Activated CD8-positive, alpha-beta memory T cell treated with anti-CD3 and anti-CD28 coated beads for 36 hours (primary cell): ENCODE measurements at regions not wholly inside any gene's neighbourhood (a gene's known extent, or its start where the extent isn't known, plus 50 kb on each side); places are given as distances from the start of the nearest gene placed in this dataset.
"Not testable (repeated sequence)": the region's sequence is repeated elsewhere in the genome, so short reads cannot be mapped to it uniquely, and the experiment has no call there.

Source experiments
- CTCF ChIA-PET: fragments of 350-600 bp; sonication (Branson Sonifier 250); formaldehyde crosslinking; loops from one replicate; lab custom pipeline; 2021; ENCODE audit warnings: antibody characterized with exemption; lab: Charles Lee
- POLR2A ChIA-PET: fragments of 350-600 bp; sonication (Branson Sonifier 250); formaldehyde crosslinking; loops from one replicate; lab custom pipeline; 2021; ENCODE audit warnings: antibody characterized with exemption; lab: Charles Lee

DNA sequence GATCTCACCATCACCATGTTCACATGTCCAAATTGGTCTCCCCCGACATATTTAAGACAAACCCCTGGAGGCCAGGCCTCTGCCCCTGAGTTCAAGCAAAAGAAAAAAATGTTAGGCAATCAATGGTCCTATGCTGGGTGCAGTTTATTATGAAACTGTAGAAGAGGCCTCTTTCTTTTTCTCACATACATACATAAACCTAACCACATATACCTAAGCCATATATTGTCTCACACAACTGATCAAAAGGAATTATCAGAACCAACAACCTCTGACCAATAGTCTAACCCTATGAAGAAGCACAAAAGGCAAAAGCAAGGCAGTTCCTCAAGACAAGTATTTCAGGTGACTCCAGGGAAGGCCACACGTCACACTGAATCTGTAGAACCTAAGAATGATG lies 49.9 kb downstream of the ILRUN start:
- CTCF ChIA-PET = no interaction called here
- POLR2A ChIA-PET = no interaction called here

DNA sequence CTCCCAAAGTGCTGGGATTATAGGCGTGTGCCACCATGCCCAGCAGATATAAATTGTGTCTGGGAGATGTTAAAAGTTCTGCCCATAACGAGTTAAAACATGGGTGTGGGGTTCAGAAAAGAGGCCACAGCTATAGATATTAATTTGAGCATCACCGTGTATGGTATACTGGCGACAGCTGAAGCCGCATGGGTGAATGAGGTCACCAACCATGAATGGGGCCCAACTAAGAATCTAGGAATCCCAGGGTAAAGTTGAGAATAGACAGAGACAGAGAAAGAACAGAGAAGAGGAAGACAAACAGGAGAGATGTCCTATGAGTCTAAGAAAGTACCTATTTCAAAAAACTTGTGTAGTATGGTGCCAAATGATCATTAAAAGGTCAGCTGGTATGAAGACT lies 50.9 kb downstream of the ILRUN start:
- POLR2A ChIA-PET = no interaction called here
- CTCF ChIA-PET = no interaction called here

DNA sequence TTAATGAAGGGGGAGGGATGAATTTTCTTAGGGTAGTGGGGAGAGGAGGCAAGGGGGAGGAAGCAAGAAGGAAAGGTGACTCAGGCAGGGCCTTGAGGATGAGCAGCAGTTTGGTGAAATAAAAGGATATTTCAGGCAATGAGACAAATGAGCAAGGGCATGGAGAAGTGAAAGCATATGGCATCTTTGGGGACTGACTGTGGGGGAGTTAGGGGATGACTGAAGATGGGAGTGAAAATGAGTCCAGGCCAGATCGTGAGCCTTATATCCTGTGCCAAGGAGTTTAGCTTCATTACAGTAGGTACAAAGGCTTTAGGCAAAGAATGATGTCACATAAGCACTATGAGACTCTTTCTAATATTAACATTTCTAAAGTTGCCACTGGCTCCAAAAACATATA lies 51.9 kb downstream of the ILRUN start:
- ChIA-PET POLR2A (no interaction called here), CTCF (interaction anchor here (0.6 to 1.1 kb wide), 4 partner anchors 9 to 481 kb away, joined by 3 to 4 read pairs (median 3); no protein-coding TSS in a partner anchor)

DNA sequence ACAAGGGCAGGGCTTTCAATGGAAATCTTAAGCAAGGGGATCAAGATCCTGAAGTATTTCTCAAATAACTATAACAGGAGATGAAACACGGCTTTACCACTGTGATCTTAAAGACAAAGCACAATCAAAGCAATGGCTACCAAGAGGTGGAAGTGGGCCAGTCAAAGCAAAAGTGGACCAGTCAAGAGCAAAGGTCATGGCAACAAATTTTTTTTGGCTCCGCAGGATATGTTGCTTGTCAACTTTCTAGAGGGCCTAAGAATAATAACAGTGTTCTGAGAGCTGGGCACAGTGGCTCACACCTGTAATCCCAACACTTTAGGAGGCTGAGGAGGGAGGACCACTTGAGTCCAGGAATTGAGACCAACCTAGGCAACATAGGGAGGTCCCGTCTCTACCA lies 54.1 kb downstream of the ILRUN start:
- POLR2A ChIA-PET = interaction anchor here (0.6 kb wide), 2 partner anchors 14 to 834 kb away, joined by 4 to 5 read pairs; no protein-coding TSS in a partner anchor
- CTCF ChIA-PET = no interaction called here

DNA sequence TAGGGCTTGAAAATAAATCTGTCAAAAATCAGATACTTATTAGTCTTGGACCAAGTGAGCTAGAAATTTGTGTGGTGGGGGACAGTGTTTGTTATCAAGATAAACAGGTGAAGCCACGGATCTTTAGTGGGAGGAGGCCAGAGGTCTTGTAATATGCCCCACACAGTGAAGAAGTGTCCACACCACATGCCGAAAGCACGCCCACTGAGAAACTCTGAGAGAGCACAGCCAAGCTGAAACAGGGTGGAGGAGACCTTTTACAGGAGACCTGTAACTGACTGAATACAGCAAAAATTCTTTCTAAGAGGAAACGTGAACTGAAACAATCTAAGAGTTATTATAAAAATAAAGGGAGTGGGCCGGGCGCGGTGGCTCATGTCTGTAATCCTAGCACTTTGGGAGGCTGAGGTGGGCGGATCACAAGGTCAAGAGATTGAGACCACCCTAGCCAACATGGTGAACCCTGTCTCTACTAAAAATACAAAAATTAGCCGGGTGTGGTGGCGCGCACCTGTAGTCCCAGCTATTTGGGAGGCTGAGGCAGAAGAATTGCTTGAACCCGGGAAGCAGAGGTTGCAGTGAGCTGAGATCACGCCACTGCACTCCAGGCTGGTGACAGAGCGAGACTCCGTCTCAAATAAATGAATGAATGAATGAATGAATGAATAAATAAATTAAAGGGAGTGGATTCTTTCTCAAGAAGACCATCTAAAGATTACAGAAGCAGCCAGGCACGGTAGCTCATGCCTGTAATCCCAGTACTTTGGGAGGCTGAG lies 56.3 kb downstream of the ILRUN start:
- POLR2A ChIA-PET = not testable (repeated sequence)
- CTCF ChIA-PET = interaction anchor here (1.2 kb wide), 1 partner anchor 17 kb away, joined by 3 read pairs; no protein-coding TSS in a partner anchor

DNA sequence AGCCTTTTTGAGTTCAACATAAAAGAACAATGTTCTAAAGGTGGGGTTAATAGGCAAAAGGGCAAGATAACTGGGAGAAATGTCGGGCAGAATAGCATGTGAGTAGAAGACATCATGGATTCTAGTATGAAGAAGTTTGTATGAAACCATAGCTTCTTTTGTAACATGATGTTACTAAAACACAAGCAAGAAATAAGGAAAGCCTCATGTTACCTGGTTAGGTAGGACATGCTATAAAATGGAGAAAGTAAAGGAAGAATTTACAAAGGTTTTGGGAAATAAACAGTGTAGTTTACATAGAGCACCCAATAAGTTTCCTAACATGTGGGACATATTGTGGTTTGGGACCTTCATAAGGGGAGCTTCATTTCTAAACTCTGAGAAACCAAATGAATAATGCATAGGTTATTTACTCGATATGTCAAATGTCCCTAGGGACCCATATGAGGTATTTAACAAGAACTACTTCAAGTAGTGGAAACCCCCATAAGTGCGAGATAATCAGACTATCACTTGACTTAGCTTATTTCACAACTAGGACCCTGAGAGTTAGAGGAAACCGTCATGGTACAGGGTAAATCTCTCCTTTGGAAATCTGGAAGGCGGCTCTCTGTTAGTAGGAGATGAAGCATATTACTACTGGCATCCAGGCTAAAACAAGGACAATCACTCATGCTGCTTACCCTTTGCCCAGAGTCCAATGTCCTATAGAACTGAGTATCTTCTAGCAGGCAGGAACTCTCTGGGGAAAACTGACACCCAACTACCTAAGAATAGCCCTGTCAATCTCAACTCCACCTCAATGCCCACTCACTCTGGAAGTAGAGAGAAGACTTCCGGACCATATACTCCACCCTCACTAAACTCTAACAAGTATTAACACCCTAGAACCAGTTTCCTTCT lies 57.5 kb downstream of the ILRUN start:
- ChIA-PET CTCF (interaction anchor here (0.6 to 0.8 kb wide), 2 partner anchors 33 to 38 kb away, joined by 3 read pairs; no protein-coding TSS in a partner anchor), POLR2A (interaction anchor here (0.7 kb wide), 1 partner anchor 33 kb away, joined by 3 read pairs; no protein-coding TSS in a partner anchor)

DNA sequence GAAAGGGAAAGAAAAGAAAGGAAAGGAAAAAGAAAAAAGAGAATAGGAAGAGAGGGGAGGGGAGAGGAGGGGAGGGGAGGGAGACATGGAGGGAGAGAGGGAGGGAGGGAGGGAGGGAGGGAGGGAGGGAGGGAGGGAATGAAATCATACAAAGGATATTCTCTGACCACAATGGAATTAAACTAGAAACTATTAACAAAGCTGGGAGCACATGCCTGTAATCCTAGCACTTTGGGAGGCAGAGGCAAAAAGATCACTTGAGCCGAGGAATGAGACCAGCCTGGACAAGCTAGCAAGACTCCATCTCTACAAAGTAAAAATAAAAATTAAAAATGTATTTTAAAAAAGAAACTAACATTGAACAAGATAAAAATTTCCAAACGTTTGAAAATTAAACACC lies 62.8 kb downstream of the ILRUN start:
- POLR2A ChIA-PET = no interaction called here
- CTCF ChIA-PET = no interaction called here

DNA sequence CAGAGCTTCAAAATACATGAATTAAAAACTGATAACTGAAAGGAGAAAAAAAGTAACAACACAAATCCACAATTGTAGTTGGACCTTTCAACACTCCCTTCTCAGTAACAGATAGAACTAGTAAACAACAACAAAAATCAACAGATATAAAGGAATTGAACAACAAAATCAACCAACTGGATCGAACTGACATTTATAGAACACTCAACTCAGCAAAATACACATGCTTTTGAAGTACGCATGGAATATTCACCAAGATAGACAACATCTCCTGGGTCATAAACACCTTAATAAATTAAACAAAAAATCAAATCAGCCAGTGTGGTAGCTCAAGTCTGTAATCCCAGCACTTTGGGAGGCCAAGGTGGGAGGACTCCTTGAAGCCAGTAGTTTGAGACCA lies 63.3 kb downstream of the ILRUN start:
- CTCF ChIA-PET = no interaction called here

DNA sequence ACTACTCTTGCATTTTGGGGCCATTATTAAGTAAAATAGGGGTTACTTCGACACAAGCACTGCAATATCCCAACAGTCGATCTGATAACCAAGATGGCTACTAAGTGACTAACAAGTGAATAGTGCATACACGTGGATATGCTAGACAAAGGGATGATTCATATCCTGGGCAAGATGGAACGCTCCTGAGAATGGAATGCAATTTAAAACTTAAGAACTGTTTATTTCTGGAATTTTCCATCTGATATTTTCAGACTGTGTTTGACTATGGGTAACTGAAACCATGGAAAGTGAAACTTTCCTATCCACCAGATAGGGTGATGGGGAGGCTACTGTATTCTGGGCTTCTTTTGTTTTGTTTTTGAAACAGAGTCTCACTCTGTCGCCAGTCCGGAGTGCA lies 66.5 kb downstream of the ILRUN start:
- POLR2A ChIA-PET = no interaction called here

More for the DNA sequence above, 63.3 kb downstream of the ILRUN start:
- POLR2A ChIA-PET = no interaction called here

DNA sequence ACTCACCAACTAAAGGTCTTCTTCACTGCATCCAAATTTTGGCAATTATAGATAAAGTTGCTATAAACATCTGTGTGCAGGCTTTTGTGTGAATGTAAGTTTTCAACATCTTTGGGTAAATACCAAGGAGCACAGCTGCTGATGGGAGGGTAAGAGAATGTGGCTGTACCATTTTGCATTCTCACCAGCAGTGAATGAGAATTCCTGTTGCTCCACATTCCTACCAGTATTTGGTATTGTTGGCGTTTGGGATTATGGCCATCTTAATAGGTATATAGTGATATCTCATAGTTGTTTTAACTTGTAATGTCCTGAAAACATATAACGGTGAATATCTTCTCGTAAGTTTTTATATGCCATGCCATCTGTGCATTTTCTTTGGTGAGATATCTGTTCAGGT lies 69.3 kb downstream of the ILRUN start:
- ChIA-PET CTCF (interaction anchor here (0.6 kb wide), 1 partner anchor 772 kb away, joined by 3 read pairs; no protein-coding TSS in a partner anchor), POLR2A (no interaction called here)

More for the DNA sequence above, 66.5 kb downstream of the ILRUN start:
- CTCF ChIA-PET = interaction anchor here (0.7 kb wide), 1 partner anchor 21 kb away, joined by 3 read pairs; no protein-coding TSS in a partner anchor

DNA sequence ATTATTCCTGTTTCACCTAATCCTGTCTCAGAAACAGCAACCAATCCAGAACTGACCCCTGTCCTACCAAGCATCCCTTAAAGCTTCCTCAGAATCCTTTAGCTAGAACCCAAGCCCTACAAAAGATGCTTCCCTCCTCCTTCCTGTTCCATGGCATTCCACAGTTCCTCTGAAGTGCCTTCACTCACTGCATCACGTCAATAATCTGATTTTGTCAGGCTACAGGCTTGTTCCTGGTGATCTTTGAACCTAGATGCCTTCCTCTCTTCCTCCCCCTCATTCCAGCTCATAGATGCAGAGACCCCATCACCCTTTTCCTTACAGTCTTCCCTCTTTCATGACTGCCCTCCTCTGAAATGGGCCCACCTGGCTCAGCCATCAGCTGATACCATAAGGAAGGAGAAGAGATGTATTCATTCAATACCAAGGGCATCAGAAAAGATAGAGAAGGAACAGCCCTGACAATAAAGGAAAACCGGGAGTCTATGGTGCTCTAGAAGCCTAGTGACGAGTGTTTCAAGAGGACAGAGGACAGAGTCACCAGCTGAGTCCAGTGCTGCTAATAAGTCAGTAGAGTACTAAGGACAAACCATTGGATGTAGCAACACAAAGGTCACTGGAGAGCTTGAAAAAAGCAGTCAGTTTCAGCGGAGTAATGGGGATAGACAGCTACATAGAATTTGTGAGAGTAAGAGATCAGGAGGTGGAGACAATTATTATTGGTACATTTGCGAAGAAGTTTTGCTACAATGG lies 62.5 kb upstream of the SPDEF start:
- ChIA-PET POLR2A (no interaction called here), CTCF (interaction anchor here (1.1 kb wide), 1 partner anchor 9 kb away, joined by 4 read pairs; no protein-coding TSS in a partner anchor)

DNA sequence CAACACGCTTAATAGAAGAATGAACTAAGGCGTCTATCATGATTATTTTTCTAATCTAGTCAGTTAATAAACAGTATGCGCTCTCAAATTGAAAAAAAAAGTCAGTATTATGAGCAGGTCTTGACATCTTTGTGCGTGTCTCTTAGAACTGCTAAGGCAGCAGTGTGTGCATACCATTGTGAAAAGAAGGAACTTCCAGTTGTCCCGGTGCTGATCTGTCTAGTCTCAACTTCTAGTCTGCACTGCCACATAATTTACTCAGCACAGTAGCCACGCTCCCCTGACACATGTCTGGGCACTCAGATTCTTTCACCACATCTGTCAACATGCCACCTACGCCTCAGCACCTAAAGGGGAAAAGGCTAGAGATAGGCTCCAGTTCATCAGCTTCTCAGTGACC lies 61.1 kb upstream of the SPDEF start:
- ChIA-PET CTCF (no interaction called here), POLR2A (no interaction called here)

DNA sequence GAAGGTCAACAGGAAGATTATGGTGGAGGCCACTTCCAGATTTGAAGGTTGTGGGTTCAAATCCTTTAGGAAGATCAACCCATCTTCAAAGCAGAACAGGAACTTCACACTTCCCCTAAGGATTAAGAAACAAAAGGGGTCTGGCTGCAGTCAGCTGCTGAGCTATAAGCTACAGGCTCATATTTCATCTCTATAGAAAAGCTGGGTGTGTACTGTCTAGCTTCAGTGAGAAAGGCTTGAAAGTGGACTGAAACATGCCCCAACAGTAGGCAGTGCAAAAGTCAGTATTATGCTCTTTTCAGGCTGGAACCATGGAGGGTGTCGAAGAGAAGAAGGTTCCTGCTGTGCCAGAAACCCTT lies 60.1 kb upstream of the SPDEF start:
- ChIA-PET CTCF (no interaction called here), POLR2A (no interaction called here)

DNA sequence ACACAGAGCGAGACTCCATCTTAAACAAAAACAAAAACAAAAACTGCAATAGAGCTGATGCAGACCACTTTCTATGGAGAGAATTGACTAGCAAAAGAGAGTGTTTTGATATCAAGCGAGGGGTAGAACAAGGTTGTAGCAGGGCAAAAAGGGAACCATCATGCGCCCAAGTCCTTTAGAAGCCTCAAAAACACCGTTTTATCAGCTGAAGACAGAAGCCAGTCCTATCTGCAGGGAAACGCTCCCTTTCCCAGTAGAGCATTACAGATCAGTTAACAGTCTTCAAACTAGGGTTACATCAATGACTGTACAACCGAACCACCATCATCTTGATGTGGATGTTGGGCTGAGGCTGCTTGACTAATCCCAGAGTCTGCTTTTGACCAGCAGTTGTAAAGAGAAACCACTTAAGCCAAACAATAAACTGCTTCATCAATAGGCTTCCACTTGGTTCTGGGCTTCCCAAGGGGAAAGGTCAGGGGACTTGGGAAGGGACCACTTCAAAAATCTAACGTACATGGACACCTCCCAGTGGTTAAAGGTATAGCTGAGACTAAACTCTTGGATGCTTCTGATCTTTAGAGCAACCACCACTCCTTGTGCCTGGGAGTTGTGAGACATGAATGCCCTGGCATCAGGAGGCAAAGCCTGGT lies 59.6 kb upstream of the SPDEF start:
- CTCF ChIA-PET = no interaction called here
- POLR2A ChIA-PET = interaction anchor here (0.8 kb wide), 1 partner anchor 14 kb away, joined by 10 read pairs; no protein-coding TSS in a partner anchor

DNA sequence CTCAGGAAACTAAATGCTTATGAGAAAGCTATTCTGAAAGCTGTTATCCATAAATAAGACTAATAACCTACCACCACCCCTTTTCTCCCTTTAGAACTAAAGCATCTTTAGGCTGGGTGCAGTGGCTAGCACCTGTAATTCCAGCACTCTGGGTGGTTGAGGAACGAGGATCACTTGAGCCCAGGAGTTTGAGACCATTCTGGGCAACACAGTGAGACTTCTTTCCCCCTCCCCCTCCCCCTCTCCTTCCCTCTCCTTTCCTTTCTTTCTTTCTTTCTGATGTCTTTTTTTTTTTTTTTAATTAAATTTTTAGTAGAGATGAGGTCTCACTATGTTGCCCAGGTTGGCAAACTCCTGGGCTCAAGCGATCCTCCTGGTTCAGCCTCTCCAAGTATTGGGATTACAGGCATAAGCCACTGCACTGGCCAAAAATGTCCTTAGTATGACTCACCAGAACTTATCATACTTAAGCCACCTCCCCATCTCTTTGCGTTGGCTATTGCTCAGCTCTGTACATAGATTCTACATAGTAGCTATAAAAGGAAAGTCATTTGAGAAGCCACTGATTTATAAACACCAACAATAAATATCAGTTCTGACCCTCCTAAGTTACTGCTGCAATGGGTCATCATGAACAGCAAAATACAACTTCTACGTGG lies 54.8 kb upstream of the SPDEF start:
- ChIA-PET POLR2A (no interaction called here), CTCF (interaction anchor here (0.9 to 3.3 kb wide), 5 partner anchors 31 to 153 kb away, joined by 3 to 20 read pairs (median 14); no protein-coding TSS in a partner anchor)

DNA sequence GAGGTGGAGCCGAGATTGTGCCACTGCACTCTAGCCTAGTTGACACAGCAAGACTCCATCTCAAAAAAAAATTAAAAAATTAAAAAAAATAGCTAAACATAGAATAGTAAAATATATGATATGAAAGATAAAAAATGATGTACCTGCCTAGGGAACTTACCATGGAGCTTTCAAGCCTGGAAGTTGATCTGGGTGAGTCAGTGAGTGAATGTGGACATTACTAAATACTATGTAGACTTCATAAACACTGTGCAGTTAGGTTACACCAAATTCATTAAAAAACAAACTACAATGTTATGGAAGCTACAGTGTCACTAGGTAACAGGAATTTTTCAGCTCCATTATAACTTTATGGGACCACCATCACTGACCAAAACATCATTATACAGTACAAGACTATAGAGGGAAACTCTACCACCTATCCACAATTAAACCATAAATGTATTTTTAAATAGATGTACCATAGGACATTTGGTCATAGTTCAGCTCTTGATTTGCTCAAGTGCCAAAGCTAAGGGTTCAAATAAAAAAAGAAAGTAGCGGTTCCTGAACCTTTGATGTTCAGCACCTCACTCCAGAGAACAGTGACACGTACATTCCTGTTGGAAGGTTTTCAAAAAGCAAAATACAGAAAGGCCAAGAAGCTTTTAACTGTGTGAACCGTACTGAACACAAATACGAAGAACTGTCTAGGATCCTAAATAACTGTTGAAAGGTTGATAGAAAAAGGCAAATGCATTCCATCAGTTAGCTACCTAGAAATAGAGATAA lies 52.4 kb upstream of the SPDEF start:
- ChIA-PET CTCF (interaction anchor here (0.6 to 3.3 kb wide), 19 partner anchors 10 to 445 kb away, joined by 3 to 20 read pairs (median 4); partner anchors contain the start of genes PACSIN1 and SMIM29), POLR2A (no interaction called here)

DNA sequence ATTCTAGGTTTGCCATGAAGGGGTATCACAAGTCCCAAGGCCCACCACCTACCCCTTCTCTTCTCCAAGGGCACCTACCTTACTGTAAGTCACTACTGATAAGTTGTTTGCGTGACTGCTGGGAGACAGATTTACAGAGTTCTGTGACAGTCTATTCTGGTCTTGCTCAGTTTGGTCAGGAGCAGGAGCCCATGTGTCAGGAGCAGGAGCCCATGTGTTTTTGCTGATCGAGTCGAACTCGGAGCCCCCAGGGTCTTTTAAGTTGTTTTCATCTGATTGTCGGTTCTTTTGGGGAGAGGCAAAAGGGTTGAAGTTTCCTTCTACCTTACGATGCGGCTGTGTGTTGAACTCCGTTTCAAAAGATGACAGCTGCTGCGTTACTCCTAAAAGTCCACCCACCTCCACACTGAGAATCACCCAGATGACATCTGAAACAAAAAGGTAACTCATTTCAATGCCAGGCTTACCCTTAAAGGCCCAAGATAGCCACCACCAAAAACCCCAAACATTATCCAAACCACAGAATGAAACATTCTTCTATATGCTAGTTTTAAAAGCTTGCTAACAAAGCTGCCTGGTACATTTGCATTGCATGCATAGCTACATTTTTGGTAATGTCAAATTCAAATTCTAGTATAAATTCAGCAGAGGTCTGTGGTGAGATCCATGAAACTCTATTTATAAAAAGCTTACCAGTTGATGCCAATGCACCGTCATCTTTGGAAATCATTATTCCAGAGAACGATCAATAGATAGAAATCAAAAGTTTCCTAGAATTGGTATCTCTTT lies 50.5 kb upstream of the SPDEF start:
- ChIA-PET POLR2A (no interaction called here), CTCF (no interaction called here)
